Progenitor cell of endocrine pancreas (in vitro differentiated cells): ENCODE measurements at regions not wholly inside any gene's neighbourhood (a gene's known extent, or its start where the extent isn't known, plus 50 kb on each side); places are given as distances from the start of the nearest gene placed in this dataset.

ENCODE experiments used
- DNase-seq: peaks from one replicate; pipeline ENCODE4 v3.0.0; 2021; ENCODE audit warnings: low spot score; ENCODE audit not compliant: unreplicated experiment
- H3K27ac Mint-ChIP-seq: 2 replicates; pipeline ENCODE4 v1.8.0; 2021; ENCODE audit warnings: mild to moderate bottlenecking, moderate library complexity, mixed read lengths
- H3K27me3 Mint-ChIP-seq: 2 replicates; pipeline ENCODE4 v1.8.0; 2021; ENCODE audit warnings: mixed read lengths
- H3K36me3 Mint-ChIP-seq: 2 replicates; pipeline ENCODE4 v1.8.0; 2022; ENCODE audit warnings: mixed read lengths; ENCODE audit not compliant: insufficient read depth
- H3K4me1 Mint-ChIP-seq: 2 replicates; pipeline ENCODE4 v1.8.0; 2021; ENCODE audit warnings: low read depth, mixed read lengths
- H3K4me3 Mint-ChIP-seq: 2 replicates; pipeline ENCODE4 v1.8.0; 2021; ENCODE audit warnings: low read depth, mild to moderate bottlenecking, moderate library complexity, mixed read lengths
- H3K9me3 Mint-ChIP-seq: 2 replicates; pipeline ENCODE4 v1.8.0; 2021; ENCODE audit warnings: low read depth, mixed read lengths
- CTCF ChIP-seq: fragments of 200-600 bp; sonication (generic); IDR thresholded peaks from one replicate; pipeline ENCODE4 v1.5.0; 2021; ENCODE audit warnings: antibody characterized with exemption, mild to moderate bottlenecking; ENCODE audit not compliant: unreplicated experiment

GRCh38 chr6:156654919-156655918 is 122.0 kb upstream of the ARID1B start:
- H3K27ac Mint-ChIP-seq: no peak overlapping the region
- no peaks in the 10 kb centered on the region for H3K4me1 Mint-ChIP-seq
- peaks cover 10% of the 10 kb centered on the region for H3K27me3 Mint-ChIP-seq
- no peak for DNase-seq
- no peak overlapping the region for H3K4me3 Mint-ChIP-seq
- peaks cover 9% of the 10 kb centered on the region for H3K9me3 Mint-ChIP-seq
- peaks cover 1% of the 10 kb centered on the region for H3K36me3 Mint-ChIP-seq
- no peak for TF ChIP-seq CTCF

GRCh38 chr6:156652231-156652750 is 124.9 kb upstream of the ARID1B start:
- H3K36me3 Mint-ChIP-seq: peaks cover 1% of the 10 kb centered on the region
- no peak overlapping the region for H3K4me3 Mint-ChIP-seq
- H3K4me1 Mint-ChIP-seq: peaks cover 3% of the 10 kb centered on the region
- no peak overlapping the region for H3K27ac Mint-ChIP-seq
- H3K27me3 Mint-ChIP-seq: peaks cover 7% of the 10 kb centered on the region
- peaks cover 4% of the 10 kb centered on the region for H3K9me3 Mint-ChIP-seq
- no peak for DNase-seq
- TF ChIP-seq CTCF: no peak

GRCh38 chr6:156651486-156651885 is 125.7 kb upstream of the ARID1B start:
- H3K27me3 Mint-ChIP-seq: peaks cover 7% of the 10 kb centered on the region
- no peak for DNase-seq
- no peak overlapping the region for H3K27ac Mint-ChIP-seq
- no peak for TF ChIP-seq CTCF
- peaks cover 4% of the 10 kb centered on the region for H3K9me3 Mint-ChIP-seq
- no peak overlapping the region for H3K4me3 Mint-ChIP-seq
- peaks cover 1% of the 10 kb centered on the region for H3K36me3 Mint-ChIP-seq
- peaks cover 6% of the 10 kb centered on the region for H3K4me1 Mint-ChIP-seq

GRCh38 chr6:156650896-156651390 is 126.2 kb upstream of the ARID1B start:
- no peak for DNase-seq
- TF ChIP-seq CTCF: no peak
- Mint-ChIP-seq H3K27ac (no peak overlapping the region), H3K4me1 (peaks cover 6% of the 10 kb centered on the region), H3K4me3 (no peak overlapping the region), H3K9me3 (peaks cover 4% of the 10 kb centered on the region), H3K36me3 (peaks cover 1% of the 10 kb centered on the region), H3K27me3 (peaks cover 7% of the 10 kb centered on the region)

- peaks cover 4% of the 10 kb centered on the region for H3K9me3 Mint-ChIP-seq
- H3K36me3 Mint-ChIP-seq: peaks cover 1% of the 10 kb centered on the region
- DNase-seq: no peak
- no peak overlapping the region for H3K4me3 Mint-ChIP-seq
- no peak overlapping the region for H3K27ac Mint-ChIP-seq
- no peak for TF ChIP-seq CTCF
- peaks cover 7% of the 10 kb centered on the region for H3K27me3 Mint-ChIP-seq
- H3K4me1 Mint-ChIP-seq: peaks cover 6% of the 10 kb centered on the region
These were observed 128.6 kb upstream of the ARID1B start for GRCh38 chr6:156648616-156649015.
